GM23338 (cell line): ENCODE measurements at regions not wholly inside any gene's neighbourhood (a gene's known extent, or its start where the extent isn't known, plus 50 kb on each side); places are given as distances from the start of the nearest gene placed in this dataset.

ENCODE experiments used
- ATAC-seq: fragments of 200-7000 bp; cut with Tn5 transposase; 3 replicates; pipeline ENCODE4 v1.9.1; 2020
- DNase-seq: peaks from one replicate; pipeline ENCODE4 v3.0.0-alpha.2; 2015; ENCODE audit warnings: low spot score
- H2AFZ ChIP-seq: fragments of 200-600 bp; sonication (generic); 2 replicates; pipeline ENCODE4 v1.8.0; 2016; ENCODE audit warnings: antibody characterized with exemption, mild to moderate bottlenecking, moderate library complexity
- H3F3A ChIP-seq: fragments of 200-600 bp; sonication (generic); replicated peaks from 2 replicates; pipeline ENCODE4 v1.8.0; 2017; ENCODE audit warnings: antibody characterized with exemption, mixed run types, low read depth
- H3K27ac ChIP-seq: fragments of 200-600 bp; sonication (generic); 2 replicates; pipeline ENCODE4 v1.6.1; 2016; ENCODE audit warnings: low read depth
- H3K27me3 ChIP-seq: fragments of 200-600 bp; sonication (generic); 2 replicates; pipeline ENCODE4 v1.8.0; 2016; ENCODE audit warnings: mild to moderate bottlenecking, mixed run types, moderate library complexity; ENCODE audit not compliant: insufficient read depth
- H3K36me3 ChIP-seq: fragments of 200-600 bp; sonication (generic); 2 replicates; pipeline ENCODE4 v1.8.0; 2016; ENCODE audit warnings: mild to moderate bottlenecking; ENCODE audit not compliant: insufficient read depth
- H3K4me1 ChIP-seq: fragments of 200-600 bp; sonication (generic); 2 replicates; pipeline ENCODE4 v1.8.0; 2016; ENCODE audit warnings: mild to moderate bottlenecking, moderate library complexity; ENCODE audit not compliant: insufficient read depth
- H3K4me2 ChIP-seq: fragments of 200-600 bp; sonication (generic); 2 replicates; pipeline ENCODE4 v1.7.1; 2017; ENCODE audit warnings: mixed run types
- H3K4me3 ChIP-seq: fragments of 200-600 bp; sonication (generic); 2 replicates; pipeline ENCODE4 v1.6.1; 2016; ENCODE audit warnings: mixed run types
- H3K79me2 ChIP-seq: fragments of 200-600 bp; sonication (generic); replicated peaks from 2 replicates; pipeline ENCODE4 v1.8.0; 2017; ENCODE audit warnings: mild to moderate bottlenecking; ENCODE audit not compliant: insufficient read depth
- H3K9me2 ChIP-seq: fragments of 200-600 bp; sonication (generic); 2 replicates; pipeline ENCODE4 v1.8.0; 2017; ENCODE audit not compliant: insufficient read depth
- H4K20me1 ChIP-seq: fragments of 200-600 bp; sonication (generic); replicated peaks from 2 replicates; pipeline ENCODE4 v1.8.0; 2017; ENCODE audit warnings: mild to moderate bottlenecking; ENCODE audit not compliant: insufficient read depth
- H3K27ac Mint-ChIP-seq: 2 replicates; pipeline ENCODE4 v1.8.0; 2020; ENCODE audit warnings: inconsistent platforms, mild to moderate bottlenecking, moderate library complexity, mixed read lengths
- H3K27me3 Mint-ChIP-seq: 3 replicates; pipeline ENCODE4 v1.8.0; 2022; ENCODE audit warnings: low read depth, mild to moderate bottlenecking, moderate library complexity, mixed read lengths, inconsistent platforms; ENCODE audit not compliant: insufficient read depth, poor library complexity
- H3K36me3 Mint-ChIP-seq: 3 replicates; pipeline ENCODE4 v1.8.0; 2021; ENCODE audit warnings: low read depth, mild to moderate bottlenecking, inconsistent platforms, moderate library complexity, mixed read lengths
- H3K4me1 Mint-ChIP-seq: 3 replicates; pipeline ENCODE4 v1.8.0; 2020; ENCODE audit warnings: mild to moderate bottlenecking, inconsistent platforms, mixed read lengths
- H3K4me3 Mint-ChIP-seq: 3 replicates; pipeline ENCODE4 v1.8.0; 2021; ENCODE audit warnings: moderate library complexity, mild to moderate bottlenecking, inconsistent platforms, mixed read lengths
- H3K9me3 Mint-ChIP-seq: 3 replicates; pipeline ENCODE4 v1.8.0; 2020; ENCODE audit warnings: moderate library complexity, mild to moderate bottlenecking, inconsistent platforms, mixed read lengths
- CREB1 ChIP-seq: fragments of 250-450 bp; sonication (Bioruptor Pico); IDR thresholded peaks from 2 replicates; pipeline ENCODE4 v1.5.0; 2020; ENCODE audit warnings: low read depth, mild to moderate bottlenecking, moderate library complexity
- CTCF ChIP-seq, 2 experiments: fragments of 200-600 bp in 1 of 2; sonication (generic) in 1 of 2; conservative IDR thresholded peaks; 2 replicates each; pipeline versions ENCODE4 v1.5.1 to v1.6.1; 2016 to 2017; ENCODE audit warnings: antibody characterized with exemption in 2 of 2, low read depth in 2 of 2, mild to moderate bottlenecking in 2 of 2, moderate library complexity in 1 of 2
- ETS1 ChIP-seq: IDR thresholded peaks from 2 replicates; pipeline ENCODE4 v1.6.1; 2016; ENCODE audit warnings: antibody characterized with exemption
- EZH2 ChIP-seq: fragments of 200-600 bp; sonication (generic); IDR thresholded peaks from one replicate; pipeline ENCODE4 v1.8.0; 2017; ENCODE audit warnings: antibody characterized with exemption, mild to moderate bottlenecking, low read depth; ENCODE audit not compliant: unreplicated experiment
- EZH2phosphoT487 ChIP-seq: fragments of 200-600 bp; sonication (generic); IDR thresholded peaks from one replicate; pipeline ENCODE4 v1.8.1; 2018; ENCODE audit warnings: antibody characterized with exemption; ENCODE audit not compliant: unreplicated experiment
- JUNB ChIP-seq: IDR thresholded peaks from one replicate; pipeline ENCODE4 v1.6.1; 2016; ENCODE audit warnings: antibody characterized with exemption; ENCODE audit not compliant: unreplicated experiment
- NANOG ChIP-seq: IDR thresholded peaks from 2 replicates; pipeline ENCODE4 v1.6.1; 2016; ENCODE audit warnings: antibody characterized with exemption, borderline replicate concordance
- POLR2AphosphoS5 ChIP-seq: IDR thresholded peaks from 2 replicates; pipeline ENCODE4 v1.6.1; 2016; ENCODE audit warnings: antibody characterized with exemption, low read depth
- REST ChIP-seq: IDR thresholded peaks from one replicate; pipeline ENCODE4 v1.6.1; 2018; ENCODE audit warnings: antibody characterized with exemption; ENCODE audit not compliant: unreplicated experiment
- STAT1 ChIP-seq: IDR thresholded peaks from one replicate; pipeline ENCODE4 v1.6.1; 2016; ENCODE audit warnings: antibody characterized with exemption; ENCODE audit not compliant: unreplicated experiment
- ZNF114 ChIP-seq: fragments of 250-450 bp; sonication (Bioruptor Pico); IDR thresholded peaks from 2 replicates; pipeline ENCODE4 v1.5.0; 2020; ENCODE audit warnings: mild to moderate bottlenecking, moderate library complexity
- ZNF331 ChIP-seq: fragments of 250-450 bp; sonication (Bioruptor Pico); IDR thresholded peaks from 2 replicates; pipeline ENCODE4 v1.5.0; 2020; ENCODE audit warnings: low read depth, mild to moderate bottlenecking, moderate library complexity

GRCh38 chr2:150135223-150135883 lies 352.1 kb downstream of the RND3 start:
- Mint-ChIP-seq H3K27me3 (no peaks in the 10 kb centered on the region), H3K4me3 (no peak overlapping the region), H3K36me3 (no peaks in the 10 kb centered on the region), H3K27ac (no peak overlapping the region), H3K9me3 (no peaks in the 10 kb centered on the region), H3K4me1 (peaks cover 6% of the 10 kb centered on the region; the same call in 2 of the 3 replicates)
- no peak for DNase-seq
- Histone ChIP-seq H3F3A (no peaks in the 10 kb centered on the region), H3K9me2 (peaks cover 8% of the 10 kb centered on the region; the same call in 1 of the 2 replicates), H2AFZ (0 out of 2 replicates have a peak overlapping the region, but pooled peaks have one; percentile 53), H3K4me3 (no peak overlapping the region), H3K79me2 (no peaks in the 10 kb centered on the region), H3K27ac (no peak overlapping the region), H3K27me3 (no peaks in the 10 kb centered on the region), H3K4me2 (no peak overlapping the region), H3K36me3 (no peaks in the 10 kb centered on the region), H3K4me1 (peaks cover 7% of the 10 kb centered on the region; the same call in 1 of the 2 replicates), H4K20me1 (no peaks in the 10 kb centered on the region)
- no peak for TF ChIP-seq CTCF (conservative IDR thresholded peaks at IDR 0.05; ENCODE audit: low read depth in 2 of 2)
- no peak for ATAC-seq

- DNase-seq (no peak), ATAC-seq (no peak)
- H3K27ac ChIP-seq, result no peak overlapping the region
- no peaks in the 10 kb centered on the region for H3K36me3 ChIP-seq
- no peaks in the 10 kb centered on the region for H3K27me3 ChIP-seq
- H3K4me2 ChIP-seq, result no peak overlapping the region
- H3K36me3 Mint-ChIP-seq, result no peaks in the 10 kb centered on the region
- peaks cover 10% of the 10 kb centered on the region; the same call in 1 of the 2 replicates for H3K9me2 ChIP-seq
- no peak overlapping the region for H3K4me3 Mint-ChIP-seq
- H3F3A ChIP-seq, result no peaks in the 10 kb centered on the region
- H2AFZ ChIP-seq, result peak overlapping the region; percentile 53; the same call in 1 of the 2 replicates
- H3K27me3 Mint-ChIP-seq, result no peaks in the 10 kb centered on the region
- H3K4me1 ChIP-seq, result no peaks in the 10 kb centered on the region
- H3K4me1 Mint-ChIP-seq, result peaks cover 7% of the 10 kb centered on the region; the same call in 2 of the 3 replicates
- no peaks in the 10 kb centered on the region for H3K79me2 ChIP-seq
- no peak overlapping the region for H3K27ac Mint-ChIP-seq
- H3K4me3 ChIP-seq, result no peak overlapping the region
- no peaks in the 10 kb centered on the region for H3K9me3 Mint-ChIP-seq
- H4K20me1 ChIP-seq, result no peaks in the 10 kb centered on the region
- no peak for TF ChIP-seq JUNB
- no peak for TF ChIP-seq EZH2
- no peak for TF ChIP-seq CREB1
- TF ChIP-seq ZNF331 (CRISPR knock-in tag), result no peak
- TF ChIP-seq ZNF114, result no peak
- TF ChIP-seq POLR2AphosphoS5, result no peak
- TF ChIP-seq REST, result no peak
- TF ChIP-seq NANOG, result no peak
- no peak for TF ChIP-seq ETS1
- no peak for TF ChIP-seq EZH2phosphoT487
- no peak for TF ChIP-seq STAT1
These were observed 353.1 kb downstream of the RND3 start for GRCh38 chr2:150134223-150134857.
